Activated CD8-positive, alpha-beta T cell treated with anti-CD3 and anti-CD28 coated beads for 36 hours (primary cell): ENCODE measurements at regions not wholly inside any gene's neighbourhood (a gene's known extent, or its start where the extent isn't known, plus 50 kb on each side); places are given as distances from the start of the nearest gene placed in this dataset.
"Not testable (repeated sequence)": the region's sequence is repeated elsewhere in the genome, so short reads cannot be mapped to it uniquely, and the experiment has no call there.

Source experiments
- ATAC-seq: fragments of 200-7000 bp; cut with Tn5 transposase; one replicate; pipeline ENCODE4 v1.10.0; 2021; ENCODE audit warnings: mild to moderate bottlenecking, moderate library complexity
- CTCF ChIA-PET: fragments of 350-600 bp; sonication (Branson Sonifier 250); formaldehyde crosslinking; loops from one replicate; lab custom pipeline; 2021; ENCODE audit warnings: antibody characterized with exemption; lab: Charles Lee
- POLR2A ChIA-PET: fragments of 350-600 bp; sonication (Branson Sonifier 250); formaldehyde crosslinking; loops from one replicate; lab custom pipeline; 2021; ENCODE audit warnings: antibody characterized with exemption; lab: Charles Lee
- DNase-seq: peaks from one replicate; pipeline ENCODE4 v3.0.0-alpha.2; 2020
- H3K27ac Mint-ChIP-seq: one replicate; pipeline ENCODE4 v1.8.0; 2021; ENCODE audit warnings: mild to moderate bottlenecking, mixed read lengths
- H3K27me3 Mint-ChIP-seq: one replicate; pipeline ENCODE4 v1.8.0; 2021; ENCODE audit warnings: mixed read lengths
- H3K36me3 Mint-ChIP-seq: one replicate; pipeline ENCODE4 v1.8.0; 2021; ENCODE audit warnings: low read depth, mixed read lengths
- H3K4me1 Mint-ChIP-seq: one replicate; pipeline ENCODE4 v1.8.0; 2021; ENCODE audit warnings: low read depth, mixed read lengths
- H3K4me3 Mint-ChIP-seq: one replicate; pipeline ENCODE4 v1.8.0; 2021; ENCODE audit warnings: mild to moderate bottlenecking, moderate library complexity, mixed read lengths
- H3K9me3 Mint-ChIP-seq: one replicate; pipeline ENCODE4 v1.8.0; 2021; ENCODE audit warnings: mixed read lengths
- intact Hi-C: fragments of 100-400 bp; cut with micrococcal nuclease; formaldehyde crosslinking; loops from one replicate; pipeline ENCODE4 v1.10.0; 2022
- TF ChIP-seq, protein P1 (sequence below): fragments of 200-600 bp; IDR thresholded peaks from one replicate; pipeline ENCODE4 v1.8.0; 2022; ENCODE audit warnings: antibody characterized with exemption, mild to moderate bottlenecking

GRCh38 chr5:12614608-12615007, 710.4 kb upstream of the CTNND2 start:
- ChIA-PET CTCF (no interaction called here), POLR2A (no interaction called here)
- no peaks in the 10 kb centered on the region for H3K36me3 Mint-ChIP-seq
- H3K27me3 Mint-ChIP-seq: no peaks in the 10 kb centered on the region
- H3K4me3 Mint-ChIP-seq: no peak overlapping the region
- no peak for ATAC-seq
- intact Hi-C loops: no loop called here
- H3K4me1 Mint-ChIP-seq: no peaks in the 10 kb centered on the region
- TF ChIP-seq, protein P1, sequence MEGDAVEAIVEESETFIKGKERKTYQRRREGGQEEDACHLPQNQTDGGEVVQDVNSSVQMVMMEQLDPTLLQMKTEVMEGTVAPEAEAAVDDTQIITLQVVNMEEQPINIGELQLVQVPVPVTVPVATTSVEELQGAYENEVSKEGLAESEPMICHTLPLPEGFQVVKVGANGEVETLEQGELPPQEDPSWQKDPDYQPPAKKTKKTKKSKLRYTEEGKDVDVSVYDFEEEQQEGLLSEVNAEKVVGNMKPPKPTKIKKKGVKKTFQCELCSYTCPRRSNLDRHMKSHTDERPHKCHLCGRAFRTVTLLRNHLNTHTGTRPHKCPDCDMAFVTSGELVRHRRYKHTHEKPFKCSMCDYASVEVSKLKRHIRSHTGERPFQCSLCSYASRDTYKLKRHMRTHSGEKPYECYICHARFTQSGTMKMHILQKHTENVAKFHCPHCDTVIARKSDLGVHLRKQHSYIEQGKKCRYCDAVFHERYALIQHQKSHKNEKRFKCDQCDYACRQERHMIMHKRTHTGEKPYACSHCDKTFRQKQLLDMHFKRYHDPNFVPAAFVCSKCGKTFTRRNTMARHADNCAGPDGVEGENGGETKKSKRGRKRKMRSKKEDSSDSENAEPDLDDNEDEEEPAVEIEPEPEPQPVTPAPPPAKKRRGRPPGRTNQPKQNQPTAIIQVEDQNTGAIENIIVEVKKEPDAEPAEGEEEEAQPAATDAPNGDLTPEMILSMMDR: no peak
- no peak for DNase-seq
- H3K9me3 Mint-ChIP-seq: peaks cover 17% of the 10 kb centered on the region
- no peak overlapping the region for H3K27ac Mint-ChIP-seq

DNA sequence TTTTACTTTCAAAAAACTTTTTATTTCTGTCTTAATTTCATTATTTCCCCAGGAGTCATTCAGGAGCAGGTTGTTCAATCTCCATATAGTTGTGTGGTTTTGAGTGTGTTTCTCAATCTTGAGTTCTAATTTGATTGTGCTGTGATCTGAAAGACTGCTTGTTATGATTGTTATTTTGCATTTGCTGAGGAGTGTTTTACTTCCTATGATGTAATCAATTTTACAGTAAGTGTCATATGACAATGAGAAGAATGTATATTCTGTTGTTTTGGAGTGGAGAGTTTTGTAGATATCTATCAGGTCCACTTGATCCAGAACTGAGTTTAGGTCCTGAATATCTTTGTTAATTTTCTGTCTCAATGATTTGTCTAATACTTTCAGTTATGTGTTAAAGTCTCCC, 706.9 kb upstream of the CTNND2 start:
- no peaks in the 10 kb centered on the region for H3K27me3 Mint-ChIP-seq
- H3K27ac Mint-ChIP-seq: no peak overlapping the region
- ChIA-PET POLR2A (no interaction called here), CTCF (no interaction called here)
- H3K9me3 Mint-ChIP-seq: peaks cover 28% of the 10 kb centered on the region
- intact Hi-C loops: no loop called here
- ATAC-seq (no peak), DNase-seq (no peak)
- no peaks in the 10 kb centered on the region for H3K4me1 Mint-ChIP-seq
- no peaks in the 10 kb centered on the region for H3K36me3 Mint-ChIP-seq
- TF ChIP-seq, protein P1: no peak
- H3K4me3 Mint-ChIP-seq: no peak overlapping the region

- CTCF ChIA-PET, intact Hi-C loops, DNase-seq, H3K4me1 Mint-ChIP-seq, POLR2A ChIA-PET, ATAC-seq, H3K27me3 Mint-ChIP-seq, H3K4me3 Mint-ChIP-seq, H3K36me3 Mint-ChIP-seq, H3K27ac Mint-ChIP-seq: not testable (repeated sequence)
- peaks cover 23% of the 10 kb centered on the region for H3K9me3 Mint-ChIP-seq
Measured at GRCh38 chr5:12607817-12608216, 703.6 kb upstream of the CTNND2 start.

- Mint-ChIP-seq H3K27me3 (no peaks in the 10 kb centered on the region), H3K27ac (no peak overlapping the region), H3K9me3 (peaks cover 3% of the 10 kb centered on the region), H3K4me3 (no peak overlapping the region), H3K4me1 (no peaks in the 10 kb centered on the region), H3K36me3 (no peaks in the 10 kb centered on the region)
- ChIA-PET POLR2A (no interaction called here), CTCF (no interaction called here)
- TF ChIP-seq, protein P1: no peak
- DNase-seq (no peak), ATAC-seq (no peak)
- intact Hi-C loops: no loop called here
Measured at GRCh38 chr5:12592228-12592627, 688.0 kb upstream of the CTNND2 start.

- H3K4me3 Mint-ChIP-seq: no peak overlapping the region
- peaks cover 4% of the 10 kb centered on the region for H3K9me3 Mint-ChIP-seq
- TF ChIP-seq, protein P1: no peak
- ChIA-PET CTCF (no interaction called here), POLR2A (no interaction called here)
- H3K27ac Mint-ChIP-seq: no peak overlapping the region
- no peaks in the 10 kb centered on the region for H3K36me3 Mint-ChIP-seq
- DNase-seq: no peak
- intact Hi-C loops: no loop called here
- ATAC-seq: no peak
- no peaks in the 10 kb centered on the region for H3K4me1 Mint-ChIP-seq
- H3K27me3 Mint-ChIP-seq: no peaks in the 10 kb centered on the region
Measured at GRCh38 chr5:12586406-12586805, 682.2 kb upstream of the CTNND2 start.

DNA sequence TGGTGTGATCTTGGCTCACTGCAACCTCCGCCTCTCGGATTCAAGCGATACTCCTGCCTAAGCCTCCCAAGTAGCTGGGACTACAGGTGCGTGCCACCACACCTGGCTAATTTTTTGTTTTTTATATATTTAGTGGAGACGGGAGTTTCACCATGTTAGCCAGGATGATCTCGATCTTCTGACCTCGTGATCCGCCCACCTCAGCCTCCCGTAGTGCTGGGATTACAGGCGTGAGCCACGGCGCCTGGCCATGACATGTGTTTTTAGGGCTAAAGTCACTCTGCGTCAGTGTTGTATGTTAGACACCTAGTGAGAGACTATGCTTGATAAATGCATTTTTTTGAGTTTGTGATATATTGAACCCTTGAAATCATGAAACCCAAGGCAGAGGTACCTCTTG, 674.6 kb upstream of the CTNND2 start:
- H3K27ac Mint-ChIP-seq, CTCF ChIA-PET, DNase-seq, intact Hi-C loops, H3K4me3 Mint-ChIP-seq, H3K36me3 Mint-ChIP-seq, POLR2A ChIA-PET, H3K27me3 Mint-ChIP-seq, H3K4me1 Mint-ChIP-seq, ATAC-seq: not testable (repeated sequence)
- H3K9me3 Mint-ChIP-seq: peaks cover 12% of the 10 kb centered on the region

DNA sequence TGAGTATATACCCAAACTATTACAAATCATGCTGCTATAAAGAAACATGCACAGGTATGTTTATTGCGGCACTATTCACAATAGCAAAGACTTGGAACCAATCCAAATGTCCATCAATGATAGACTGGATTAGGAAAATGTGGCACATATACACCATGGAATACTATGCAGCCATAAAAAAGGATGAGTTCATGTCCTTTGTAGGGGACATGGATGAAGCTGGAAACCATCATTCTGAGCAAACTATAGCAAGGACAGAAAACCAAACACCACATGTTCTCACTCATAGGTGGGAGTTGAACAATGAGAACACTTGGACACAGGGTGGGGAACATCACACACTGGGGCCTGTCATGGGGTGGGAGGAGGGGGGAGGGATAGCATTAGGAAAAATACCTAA, 672.7 kb upstream of the CTNND2 start:
- H3K4me3 Mint-ChIP-seq, H3K36me3 Mint-ChIP-seq, ATAC-seq, H3K4me1 Mint-ChIP-seq, DNase-seq, intact Hi-C loops, CTCF ChIA-PET, H3K27me3 Mint-ChIP-seq, POLR2A ChIA-PET, H3K27ac Mint-ChIP-seq, H3K9me3 Mint-ChIP-seq: not testable (repeated sequence)

- H3K36me3 Mint-ChIP-seq, DNase-seq, intact Hi-C loops, H3K4me3 Mint-ChIP-seq, ATAC-seq, H3K9me3 Mint-ChIP-seq, POLR2A ChIA-PET, H3K27me3 Mint-ChIP-seq, H3K4me1 Mint-ChIP-seq, H3K27ac Mint-ChIP-seq, CTCF ChIA-PET: not testable (repeated sequence)
Measured at GRCh38 chr5:12574298-12575093, 670.2 kb upstream of the CTNND2 start.

- CTCF ChIA-PET, H3K4me1 Mint-ChIP-seq, ATAC-seq, H3K27me3 Mint-ChIP-seq, POLR2A ChIA-PET, H3K4me3 Mint-ChIP-seq, H3K27ac Mint-ChIP-seq, intact Hi-C loops, DNase-seq, H3K36me3 Mint-ChIP-seq, H3K9me3 Mint-ChIP-seq: not testable (repeated sequence)
Measured at GRCh38 chr5:12573916-12574297, 669.7 kb upstream of the CTNND2 start.
